Stimulated activated CD4-positive, alpha-beta T cell treated with anti-CD3 and anti-CD28 coated beads, Interleukin-1b, Interleukin-23, amount 100 ng/mL, for 48 hours (primary cell): ENCODE measurements at regions not wholly inside any gene's neighbourhood (a gene's known extent, or its start where the extent isn't known, plus 50 kb on each side); places are given as distances from the start of the nearest gene placed in this dataset.
"Not testable (repeated sequence)": the region's sequence is repeated elsewhere in the genome, so short reads cannot be mapped to it uniquely, and the experiment has no call there.

Experiments used
- DNase-seq: peaks from one replicate; pipeline ENCODE4 v3.0.0-alpha.2; 2020

DNA sequence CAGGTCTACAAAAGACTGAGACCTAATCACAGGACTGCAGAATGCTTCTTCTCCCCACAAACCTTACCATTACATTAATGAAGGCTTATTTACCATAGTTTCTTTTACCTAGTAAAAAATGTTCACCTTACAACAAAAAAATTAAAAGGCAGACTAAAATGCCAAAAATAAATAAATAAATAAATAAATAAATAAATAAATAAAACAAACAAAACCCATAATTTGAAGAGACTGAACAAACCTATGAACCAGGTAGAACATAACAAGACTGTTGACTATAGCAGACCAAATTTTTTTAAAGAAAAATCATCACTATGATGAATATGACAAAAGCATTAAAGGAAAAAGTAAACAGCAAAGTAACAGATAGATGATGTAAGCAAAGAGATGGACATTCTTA is 946.3 kb downstream of the EPHA7 start:
- no peak for DNase-seq

DNA sequence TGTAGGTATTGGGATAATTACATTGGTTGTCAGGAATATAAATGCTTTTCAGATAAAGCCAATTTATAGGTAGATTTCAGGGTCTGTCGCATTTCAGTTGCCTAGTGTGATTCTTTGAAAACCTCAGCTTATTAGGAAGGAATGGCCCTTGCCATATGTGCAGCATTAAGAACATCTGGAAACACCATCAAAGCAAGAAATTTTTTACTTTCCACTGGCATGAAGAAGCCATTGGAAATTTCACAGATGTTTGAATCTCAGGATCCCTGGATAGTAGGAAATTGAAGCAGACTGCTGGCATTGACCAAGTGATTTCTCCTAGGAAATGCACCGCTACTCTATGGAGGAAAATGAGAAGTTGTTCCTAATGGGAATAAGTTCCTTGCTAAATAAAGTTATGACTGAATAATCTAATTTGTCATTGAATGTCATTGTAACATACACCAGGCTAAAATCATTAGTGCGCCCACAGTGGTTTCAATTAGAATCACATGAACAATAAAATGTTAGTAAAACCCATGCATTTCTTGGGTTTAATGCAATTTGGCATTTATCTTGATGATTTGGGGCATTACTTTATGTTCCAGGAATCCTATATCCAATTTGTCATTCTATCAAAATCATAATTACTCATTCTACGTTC is 950.1 kb downstream of the EPHA7 start:
- DNase-seq, result no peak

DNA sequence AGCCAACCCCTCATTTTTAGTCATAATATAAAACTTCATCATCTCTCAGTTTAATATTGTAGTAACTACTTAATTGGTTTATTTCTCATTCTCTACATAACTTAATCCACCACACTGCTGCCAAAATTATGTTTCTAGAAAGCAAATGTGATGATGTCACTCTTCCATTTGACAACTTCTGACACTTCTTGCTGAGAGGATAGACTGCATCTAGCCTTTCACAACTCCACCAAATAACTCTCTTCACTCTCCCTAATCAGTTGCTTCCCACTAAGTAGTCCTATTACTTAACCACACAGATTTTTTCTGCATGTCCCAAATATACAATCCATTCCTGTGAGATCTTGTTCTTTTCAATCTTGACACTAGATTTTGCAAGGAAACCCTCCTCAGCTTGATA is 951.3 kb downstream of the EPHA7 start:
- no peak for DNase-seq

DNA sequence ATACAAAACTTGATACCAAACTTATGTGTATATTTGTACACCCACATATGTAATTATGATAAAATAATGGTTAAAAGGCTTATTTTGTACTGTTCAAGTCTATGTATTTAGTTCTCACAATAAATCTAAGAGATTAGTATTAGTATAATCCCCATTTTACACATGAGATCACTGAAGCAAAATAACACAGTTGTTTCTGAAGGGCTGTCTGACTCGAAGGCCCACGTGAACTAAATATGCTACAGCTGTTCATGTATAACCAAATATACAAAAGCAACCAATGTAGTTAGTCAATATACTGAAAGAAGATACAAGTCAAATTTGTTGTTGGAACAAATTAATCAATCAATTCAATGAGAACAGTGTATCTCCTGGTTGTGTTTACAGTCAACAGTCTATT is 959.2 kb downstream of the EPHA7 start:
- DNase-seq, result no peak

DNA sequence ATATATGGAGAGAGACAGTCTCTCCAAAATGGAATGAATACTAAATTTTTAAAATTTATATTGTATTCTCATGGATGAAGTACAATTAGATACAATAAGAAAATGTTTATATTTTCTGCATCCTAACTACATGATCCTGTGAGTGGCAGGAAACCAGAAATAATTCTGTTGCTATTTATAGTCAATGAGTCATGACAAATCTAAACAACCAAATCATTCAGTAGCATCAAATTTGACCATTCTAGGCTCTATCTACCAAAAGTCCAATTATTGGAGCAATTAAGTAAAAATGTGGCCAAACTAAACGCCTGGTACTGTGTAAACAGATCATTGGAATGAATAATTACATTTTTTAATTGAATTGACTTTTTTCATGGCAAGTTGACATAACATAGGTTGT is 959.8 kb downstream of the EPHA7 start:
- no peak for DNase-seq

DNA sequence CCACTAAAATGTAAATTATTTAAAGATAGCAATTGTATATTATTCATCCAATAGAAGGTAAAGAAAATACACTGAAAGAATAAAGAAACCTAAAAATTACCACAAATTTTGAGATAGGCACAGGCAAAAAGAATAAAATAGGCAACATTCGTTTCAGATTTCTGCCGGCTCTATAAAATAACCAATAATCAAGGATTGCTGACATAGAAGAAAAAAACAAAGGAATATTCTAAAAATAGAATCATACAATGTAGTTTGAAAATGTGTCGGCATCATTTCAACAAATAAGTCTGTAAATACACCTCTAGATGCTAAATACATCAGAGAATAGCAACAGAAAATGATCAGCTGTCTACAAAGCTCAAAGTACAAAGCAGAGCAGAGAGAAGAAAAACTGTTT is 973.3 kb downstream of the EPHA7 start:
- no peak for DNase-seq

DNA sequence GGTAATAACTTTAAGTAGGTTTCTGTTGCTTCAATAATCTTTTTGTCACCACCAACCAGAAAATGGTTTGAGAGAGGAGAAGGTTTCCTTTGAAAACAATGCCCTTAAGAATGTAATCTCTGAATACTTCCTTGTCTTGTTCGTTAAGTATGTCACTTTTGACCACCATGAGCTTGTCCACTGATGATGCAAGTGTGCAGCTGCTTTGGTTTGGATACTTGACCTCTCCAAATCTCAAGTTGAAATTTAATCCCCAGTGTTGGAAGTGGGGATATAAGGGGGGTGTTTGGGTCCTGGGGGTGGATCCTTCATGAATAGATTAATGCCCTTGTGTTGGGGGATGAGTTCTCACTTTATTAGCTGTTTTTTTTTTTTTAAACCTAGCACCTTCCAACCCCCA is 985.4 kb downstream of the EPHA7 start:
- no peak for DNase-seq

DNA sequence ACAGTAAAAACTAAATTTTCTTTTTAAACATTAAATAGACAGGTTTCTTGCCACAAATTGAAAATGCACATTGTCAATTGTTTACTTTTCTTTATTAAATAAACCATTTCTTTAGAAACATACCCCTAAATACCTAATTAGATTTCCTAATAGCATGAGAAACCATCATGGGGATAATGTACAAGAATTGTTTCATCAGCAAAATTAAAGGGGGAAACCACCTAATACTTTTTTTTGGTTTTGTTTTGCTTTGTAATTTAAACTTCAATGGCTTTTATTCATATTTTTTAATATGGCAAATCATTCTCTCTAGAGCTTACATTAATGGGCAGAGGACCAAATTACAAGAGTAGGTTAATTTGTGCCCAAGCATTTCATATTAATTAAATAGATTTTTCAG is 987.9 kb downstream of the EPHA7 start:
- no peak for DNase-seq

DNA sequence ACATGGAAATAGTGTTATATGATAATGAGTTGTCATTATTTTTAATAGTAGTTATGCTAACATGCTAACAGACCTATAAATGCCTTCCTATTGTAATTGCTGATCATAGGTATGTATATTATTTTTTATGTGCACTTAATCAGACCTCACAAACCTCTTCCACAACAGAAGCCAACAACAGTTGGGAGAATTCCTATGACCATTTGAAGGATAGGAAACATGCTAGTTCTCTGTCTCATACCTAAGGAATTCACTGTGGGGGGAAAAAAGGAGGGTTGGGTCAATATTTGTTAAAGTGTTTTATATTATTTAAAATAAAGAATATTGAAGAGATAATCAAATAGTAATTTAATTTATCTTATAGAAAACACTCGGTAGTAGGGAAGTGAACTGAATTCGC is 990.9 kb downstream of the EPHA7 start:
- no peak for DNase-seq

DNA sequence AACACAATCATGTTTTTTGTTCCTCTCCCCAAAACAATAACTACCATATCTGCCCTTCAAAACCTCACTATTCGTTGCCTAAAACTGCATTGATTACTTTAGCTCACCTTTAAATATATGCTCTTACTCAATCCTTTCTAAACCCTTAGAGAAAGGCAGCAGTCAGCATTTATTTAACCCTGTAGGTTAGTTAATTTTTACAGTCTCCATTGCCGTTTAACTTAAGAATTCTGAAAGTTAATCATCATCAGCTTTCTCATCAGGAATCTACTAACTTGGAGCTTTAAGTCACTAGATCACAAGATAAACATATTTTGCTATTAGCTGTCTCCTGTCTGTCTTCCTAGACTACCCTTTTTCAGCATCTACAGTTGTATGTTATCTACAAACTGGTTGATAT is 991.9 kb downstream of the EPHA7 start:
- no peak for DNase-seq

DNA sequence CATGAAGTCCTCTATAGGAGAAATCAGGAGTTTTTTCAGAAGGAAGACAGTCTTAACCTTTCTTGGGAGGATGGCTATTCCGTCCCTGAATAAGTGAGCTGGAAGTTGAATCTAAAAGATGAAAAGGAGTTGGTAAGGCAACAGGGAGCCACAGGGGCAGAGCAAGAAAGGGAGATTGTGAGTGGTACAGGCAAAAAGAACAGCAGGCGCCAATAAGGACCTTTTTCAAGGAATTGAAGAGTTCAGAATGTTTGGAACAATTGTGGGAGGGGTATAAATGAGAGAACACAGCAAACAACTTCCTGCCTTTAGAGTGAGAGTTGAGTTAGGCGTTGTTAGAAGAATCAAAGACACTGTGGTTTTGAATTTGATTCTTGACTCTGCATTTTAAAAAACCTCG is 1003.7 kb downstream of the EPHA7 start:
- DNase-seq, result no peak

DNA sequence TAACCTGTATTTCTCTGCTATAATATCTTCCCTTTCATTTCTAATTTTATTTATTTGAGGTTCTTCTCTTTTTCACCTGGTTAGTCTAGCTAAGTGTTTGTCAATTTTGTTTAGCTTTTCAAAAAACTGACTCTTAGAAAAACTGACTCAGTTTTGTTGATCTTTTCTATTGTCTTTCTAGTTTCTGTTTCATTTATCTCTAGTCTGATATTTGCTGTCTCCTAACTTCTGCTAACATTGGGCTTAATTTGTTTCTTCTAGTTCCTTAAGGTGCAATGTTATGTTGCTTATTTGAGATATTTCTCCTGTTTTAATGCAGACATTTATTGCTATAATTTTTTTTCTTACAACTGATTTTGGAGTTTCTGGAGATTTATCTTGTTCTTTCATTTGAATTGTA is 1011.0 kb downstream of the EPHA7 start:
- DNase-seq, result no peak

DNA sequence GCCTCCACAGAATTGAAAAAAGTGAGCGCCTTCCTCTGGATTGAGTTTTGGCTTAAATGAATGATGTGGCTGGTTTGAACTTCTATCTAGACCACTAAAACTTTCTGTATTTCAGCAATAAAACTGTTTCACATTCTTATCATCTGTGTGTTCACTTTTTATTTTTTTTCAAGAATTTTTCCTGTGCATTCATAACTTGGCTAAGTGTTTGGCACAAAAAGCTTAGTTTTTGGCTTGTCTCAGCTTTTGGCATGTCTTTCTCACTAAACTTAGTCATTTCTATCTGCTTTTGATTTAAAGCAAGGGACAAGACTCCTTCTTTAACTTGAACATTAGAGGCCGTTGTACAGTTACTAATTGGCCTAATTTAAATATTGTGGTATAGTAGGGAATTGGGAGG is 1015.1 kb downstream of the EPHA7 start:
- DNase-seq, result no peak

DNA sequence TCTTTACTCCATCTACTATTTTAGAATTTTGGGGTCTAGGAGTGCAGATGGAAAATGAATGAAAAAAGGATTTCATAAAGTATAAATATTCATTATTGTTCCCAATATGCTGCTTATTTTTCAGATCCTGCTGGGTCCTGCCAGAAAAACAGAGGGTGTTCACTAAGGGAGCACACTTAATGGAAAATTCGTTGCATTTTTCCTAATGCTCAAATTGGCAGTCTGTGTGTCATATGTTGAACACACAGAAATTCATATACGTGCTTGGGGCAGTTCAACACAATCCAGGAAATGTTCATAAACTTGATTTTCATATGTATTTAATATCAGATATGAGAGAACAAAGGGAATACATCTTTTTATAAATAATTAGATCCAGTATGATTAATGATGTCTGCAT is 1019.4 kb downstream of the EPHA7 start:
- no peak for DNase-seq

DNA sequence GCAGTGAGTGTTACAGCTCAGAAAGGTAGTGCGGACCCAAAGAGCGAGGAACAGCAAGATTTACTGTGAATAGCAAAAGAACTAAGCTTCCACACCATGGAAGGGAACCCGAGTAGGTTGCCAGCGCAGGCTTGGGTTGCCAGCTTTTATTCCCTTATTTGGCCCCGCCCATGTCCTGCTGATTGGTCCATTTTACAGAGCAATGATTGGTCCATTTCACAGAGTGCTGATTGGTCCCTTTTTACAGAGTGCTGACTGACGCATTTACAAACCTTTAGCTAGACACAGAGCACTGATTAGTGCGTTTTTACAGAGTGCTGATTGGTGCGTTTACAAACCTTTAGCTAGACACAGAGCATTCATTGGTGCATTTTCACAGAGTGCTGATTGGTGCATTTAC is 1030.7 kb downstream of the EPHA7 start:
- not testable (repeated sequence) for DNase-seq

DNA sequence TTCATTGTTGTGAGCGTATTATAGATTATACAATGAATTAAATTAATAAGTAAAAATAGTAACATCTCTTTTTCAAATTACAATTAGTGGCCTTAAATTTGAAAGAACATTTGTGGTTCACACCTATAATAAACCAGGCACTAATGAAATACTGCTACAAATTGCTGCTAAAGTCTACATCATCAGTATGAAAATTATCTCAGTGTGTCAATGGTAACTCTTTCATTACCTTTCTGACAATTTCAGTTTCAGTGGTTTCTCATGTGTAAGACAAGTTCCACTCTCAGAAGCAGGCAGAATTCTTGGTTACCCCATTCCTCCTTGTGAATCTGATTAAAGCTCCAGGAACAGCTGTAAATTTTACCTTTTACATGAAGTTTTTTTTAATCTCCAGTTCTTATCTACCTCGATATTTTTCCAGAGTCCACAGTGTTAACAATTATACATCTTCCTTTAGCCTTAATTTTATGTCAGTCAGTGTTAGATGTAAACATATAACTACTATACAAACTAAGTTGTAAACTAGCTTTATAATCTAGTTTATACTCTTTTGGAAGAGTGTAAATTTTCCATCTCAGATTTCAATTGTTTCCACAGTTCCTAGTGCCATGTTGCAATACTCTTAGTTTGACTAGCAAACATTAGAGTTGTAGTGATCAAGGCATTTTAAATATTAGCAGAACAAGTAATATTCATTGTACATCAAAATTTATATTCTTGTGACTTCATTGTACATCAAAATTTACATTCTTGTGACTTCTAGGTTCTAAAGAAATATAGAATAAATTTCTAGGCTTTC is 1038.4 kb downstream of the EPHA7 start:
- DNase-seq, result no peak

DNA sequence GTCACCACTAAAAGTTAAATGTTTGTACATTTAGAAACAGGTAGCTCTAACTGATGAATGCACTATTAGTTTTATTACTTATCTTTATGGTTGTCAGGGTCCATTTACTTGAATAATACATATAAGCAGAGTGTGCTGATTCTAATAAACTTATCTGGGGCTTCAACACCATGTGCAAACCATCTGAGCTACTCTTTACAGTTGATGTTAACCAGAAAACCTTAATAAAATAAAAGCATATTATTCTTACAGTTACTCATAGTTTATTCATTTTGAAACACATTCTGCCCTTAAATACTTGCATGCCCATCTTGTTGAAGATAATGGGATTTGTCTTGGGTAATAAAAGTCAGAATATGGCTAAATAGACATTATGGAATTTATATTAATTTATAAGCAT is 1042.2 kb downstream of the EPHA7 start:
- no peak for DNase-seq

DNA sequence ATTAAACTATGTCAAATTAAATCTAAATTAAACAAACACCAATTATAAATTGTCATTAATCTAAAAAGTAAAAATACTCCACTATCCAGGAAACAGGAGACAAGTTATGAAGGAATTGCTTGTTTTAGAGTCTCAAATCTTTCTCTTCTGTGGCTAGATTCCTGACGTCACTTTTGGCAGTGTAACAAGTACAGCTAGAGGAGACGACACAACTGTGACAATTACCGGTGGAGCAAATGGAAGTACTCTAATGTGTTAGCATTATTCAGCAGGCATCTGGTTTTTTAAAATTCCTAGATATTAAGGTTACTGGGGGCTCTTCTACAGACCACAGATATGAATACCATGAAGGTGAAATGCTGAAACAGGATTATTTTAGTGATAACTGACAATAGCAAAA is 1042.7 kb downstream of the EPHA7 start:
- DNase-seq, result no peak

DNA sequence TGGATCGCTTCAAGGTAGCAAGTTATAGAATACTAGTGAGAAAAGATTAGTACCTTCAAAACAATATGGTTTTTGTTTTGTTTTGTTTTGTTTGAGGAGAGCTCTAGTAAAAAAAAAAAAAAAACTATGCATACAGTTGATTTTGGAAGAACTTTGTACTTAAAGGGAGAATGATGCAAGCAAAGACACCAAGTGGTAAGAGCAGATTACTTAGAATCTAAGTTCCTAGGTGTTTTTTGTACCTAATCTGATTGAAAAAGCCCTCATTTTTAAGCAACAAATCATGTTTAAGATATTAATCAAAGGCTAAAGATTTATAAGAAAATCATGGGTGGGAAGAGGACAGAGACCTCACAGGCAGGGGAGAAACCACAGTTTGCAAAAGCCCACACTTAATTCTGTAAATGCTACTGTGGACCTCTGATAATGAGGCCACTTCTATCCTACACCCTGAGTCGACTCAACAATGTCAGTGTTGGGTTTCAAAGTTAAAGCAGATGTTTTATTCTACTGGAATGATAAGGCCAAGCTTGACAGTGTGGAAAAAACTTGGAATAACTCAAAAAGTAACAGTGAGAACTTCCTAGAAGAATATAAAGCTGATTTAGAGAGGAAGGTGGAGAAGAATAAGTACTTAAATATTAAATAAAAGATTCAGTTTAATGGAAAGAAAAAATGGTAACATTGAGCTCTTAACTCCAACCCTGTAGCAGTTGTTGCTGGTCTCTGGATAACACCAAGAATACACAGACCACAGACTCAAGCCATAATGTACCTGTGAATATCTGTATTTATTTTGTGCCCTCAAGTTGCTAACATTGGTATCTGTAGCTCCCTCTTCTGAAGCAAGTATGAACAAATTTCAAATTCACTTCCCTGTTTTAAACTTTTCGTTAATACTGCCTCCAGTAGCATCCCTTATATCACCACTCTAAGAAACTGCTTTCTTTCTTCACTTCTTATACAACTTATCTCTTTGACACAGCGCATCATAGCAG is 1047.8 kb downstream of the EPHA7 start:
- DNase-seq, result no peak

DNA sequence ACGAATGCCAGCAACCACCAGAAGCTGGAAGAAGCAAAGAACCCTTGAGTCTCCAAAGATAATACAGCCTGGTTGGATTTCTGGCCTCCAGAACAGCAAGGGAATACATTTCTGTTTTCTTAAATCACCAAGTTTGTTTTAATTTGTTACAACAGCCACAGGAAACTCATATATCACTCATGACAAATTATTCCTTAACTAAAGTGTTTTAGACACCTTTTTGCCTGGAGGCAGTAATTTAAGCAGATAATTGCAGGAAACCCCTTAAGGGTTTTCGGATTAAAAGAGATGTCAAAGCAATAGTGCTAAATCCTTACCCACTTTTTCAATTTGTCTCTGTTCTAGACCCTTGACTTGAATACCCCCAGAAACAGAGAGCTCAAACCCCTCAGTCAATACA is 1050.0 kb downstream of the EPHA7 start:
- DNase-seq, result no peak

DNA sequence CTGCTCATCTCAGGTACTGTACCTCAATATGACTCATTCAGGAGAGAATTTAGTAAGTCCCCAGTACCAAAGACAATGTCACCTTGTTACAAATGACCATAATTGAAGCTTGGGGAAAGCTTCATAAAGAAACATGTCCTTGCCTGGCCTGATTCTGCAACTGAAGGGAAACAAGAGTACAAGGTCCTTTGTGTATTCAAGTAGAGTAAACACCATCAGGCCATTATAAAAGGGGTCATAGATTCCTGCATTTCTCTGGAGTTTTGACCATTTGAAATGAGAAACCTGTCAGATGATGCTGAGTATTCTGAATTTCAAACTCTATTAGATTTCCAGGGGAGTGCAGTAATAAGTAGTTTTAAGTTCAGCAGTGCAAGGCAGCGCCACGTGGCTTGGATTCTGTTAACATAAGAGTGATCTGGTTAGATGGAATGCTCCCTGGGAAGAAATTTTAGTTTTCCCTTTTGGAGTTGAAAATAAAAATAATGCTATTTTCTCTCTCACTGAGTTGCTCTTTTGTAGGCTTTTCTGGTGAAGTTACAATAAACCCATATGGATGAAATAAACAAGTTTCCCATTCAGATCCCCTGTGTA is 1054.3 kb downstream of the EPHA7 start:
- DNase-seq, result no peak

DNA sequence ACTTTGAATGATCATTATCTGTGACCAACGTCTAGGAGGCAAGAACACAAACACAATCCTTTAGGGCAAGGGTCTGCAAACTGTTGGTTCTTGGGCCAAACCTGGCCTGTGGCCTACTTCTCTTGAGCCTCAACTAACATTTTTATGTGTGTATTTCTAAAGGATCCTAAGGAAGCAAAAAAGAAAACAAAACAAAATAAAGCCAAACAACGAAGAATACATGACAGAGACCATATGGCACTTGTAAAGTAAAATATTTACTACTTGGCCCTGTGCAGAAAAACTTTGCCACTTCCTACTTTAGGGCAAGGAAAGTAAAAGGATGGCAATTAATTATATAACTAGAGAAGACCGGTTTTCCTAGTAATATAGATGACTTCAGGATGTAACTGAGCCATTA is 1056.2 kb downstream of the EPHA7 start:
- DNase-seq, result no peak

DNA sequence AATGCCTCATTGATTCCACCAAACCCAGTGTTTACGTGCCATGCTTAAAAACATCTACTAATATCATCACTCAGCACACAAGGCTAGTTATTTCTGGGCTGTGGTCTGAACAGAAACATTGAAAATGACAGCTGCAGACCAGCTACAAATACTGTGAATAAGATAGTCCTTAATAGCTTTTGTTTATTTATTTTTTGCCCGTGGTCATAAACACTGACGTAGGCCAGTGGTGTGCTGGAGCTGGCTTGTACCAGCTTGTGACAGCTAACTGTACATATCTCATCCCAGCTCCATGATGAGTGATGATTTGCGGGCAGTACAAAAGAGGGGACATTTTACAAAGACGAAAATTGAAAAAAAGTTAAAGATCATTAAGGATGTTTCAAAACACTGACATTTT is 1057.0 kb downstream of the EPHA7 start:
- no peak for DNase-seq
